DMS 273 (cell line): ENCODE measurements at regions not wholly inside any gene's neighbourhood (a gene's known extent, or its start where the extent isn't known, plus 50 kb on each side); places are given as distances from the start of the nearest gene placed in this dataset.

Source experiments
- DNase-seq: peaks from one replicate; lab custom pipeline; 2025; ENCODE audit not compliant: unreplicated experiment; lab: John Stamatoyannopoulos, UW

DNA sequence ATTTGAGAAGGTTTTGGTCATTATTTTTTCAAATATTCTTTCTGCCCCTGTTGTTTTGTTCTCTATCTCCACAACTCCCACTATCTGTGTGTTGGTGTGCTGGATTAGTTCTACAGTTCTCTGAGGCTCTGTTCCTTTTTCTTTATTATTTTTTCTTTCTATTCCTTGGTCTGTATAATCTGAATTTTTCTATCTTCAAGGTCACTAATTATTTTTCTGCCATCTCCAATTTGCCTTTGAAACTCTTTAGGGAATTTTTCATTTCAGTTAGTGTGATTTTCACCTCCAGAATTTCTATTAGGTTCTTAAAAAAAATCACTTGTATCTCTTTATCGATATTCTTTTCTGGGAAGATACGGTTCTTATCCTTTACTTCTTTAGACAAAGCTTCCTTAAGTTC is 82.1 kb upstream of the GGTLC1 start:
- DNase-seq = no peak

DNA sequence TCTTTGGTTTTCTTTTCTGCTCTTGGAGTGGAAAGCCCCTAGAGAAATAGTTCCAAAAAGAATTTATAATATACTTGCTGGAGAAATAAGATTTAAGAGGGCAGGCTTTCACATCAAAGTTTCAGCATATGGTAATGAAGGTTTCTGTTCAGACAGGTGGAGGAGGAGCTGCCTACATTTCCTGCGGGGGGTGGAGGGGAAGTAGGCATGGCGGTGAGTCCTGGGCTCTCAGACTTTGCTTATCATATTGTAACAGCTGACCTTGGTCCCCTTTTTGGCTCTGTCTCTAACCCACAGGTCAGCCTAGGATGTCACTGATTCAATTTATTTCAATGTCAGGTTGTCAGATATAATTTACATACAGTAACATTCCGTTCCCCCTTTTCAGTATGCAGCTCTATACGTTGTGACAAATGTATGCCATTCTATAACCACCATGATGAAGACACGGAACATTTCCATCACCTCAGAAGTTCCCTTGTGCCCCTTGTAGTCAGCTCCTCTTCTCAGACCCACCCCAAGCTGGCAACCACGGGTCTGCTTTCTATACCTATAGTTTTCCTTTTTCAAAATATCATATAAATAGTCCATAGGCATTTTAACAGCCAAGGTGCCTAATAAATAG is 77.6 kb upstream of the GGTLC1 start:
- no peak for DNase-seq

DNA sequence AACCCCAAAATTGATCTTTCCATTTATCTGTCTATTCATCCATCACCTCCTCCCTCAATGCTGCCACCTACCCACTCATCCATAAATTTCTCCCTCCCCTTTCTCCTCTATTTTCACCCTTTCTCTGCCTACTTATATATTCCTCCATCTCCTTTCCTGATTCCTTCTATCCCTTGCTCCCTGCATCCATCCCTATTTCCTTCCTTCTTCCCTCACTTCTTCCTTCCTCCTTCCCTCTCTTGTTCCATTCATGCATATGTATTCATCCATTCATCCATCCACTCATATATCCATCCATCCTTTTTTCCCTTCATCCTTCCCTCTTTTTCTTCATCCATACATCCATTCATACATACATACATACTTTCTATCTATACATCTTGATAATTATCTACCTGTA is 76.3 kb upstream of the GGTLC1 start:
- no peak for DNase-seq

DNA sequence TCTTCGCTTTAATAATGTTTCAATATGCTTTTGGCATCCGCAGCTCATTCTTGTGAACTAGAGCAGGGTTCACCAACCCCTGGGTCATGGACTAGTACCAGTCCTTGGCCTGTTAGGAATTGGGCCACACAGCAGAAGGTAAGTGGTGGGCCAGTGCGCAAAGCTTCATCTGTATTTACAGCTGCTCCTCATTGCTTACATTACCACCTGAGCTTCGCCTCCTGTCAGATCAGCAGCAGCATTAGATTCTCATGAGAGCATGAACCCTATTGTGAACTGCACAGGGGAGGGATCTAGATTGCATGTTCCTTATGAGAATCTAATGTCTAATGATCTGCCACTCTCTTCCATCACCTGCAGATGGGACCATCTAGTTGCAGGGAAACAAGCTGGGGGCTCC is 75.5 kb upstream of the GGTLC1 start:
- no peak for DNase-seq

DNA sequence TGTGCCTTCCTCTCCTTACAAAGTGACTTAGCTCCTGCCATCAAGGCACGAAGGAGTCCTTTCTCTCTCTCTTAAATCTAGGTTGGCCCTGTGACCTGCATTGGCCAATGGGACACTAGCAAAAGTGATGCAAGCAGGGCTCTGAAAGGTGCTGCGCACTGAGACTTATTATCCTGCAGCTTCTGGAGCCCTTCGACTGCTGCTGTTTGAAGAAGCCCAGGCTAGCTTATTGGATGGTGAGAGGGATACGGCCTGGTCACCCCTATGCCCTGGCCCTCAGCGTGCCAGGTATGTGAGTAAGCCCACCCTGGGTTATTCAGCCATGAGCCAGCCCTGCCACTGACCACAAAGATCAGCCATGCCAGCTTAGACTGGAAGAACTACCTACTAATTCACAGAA is 74.5 kb upstream of the GGTLC1 start:
- no peak for DNase-seq

DNA sequence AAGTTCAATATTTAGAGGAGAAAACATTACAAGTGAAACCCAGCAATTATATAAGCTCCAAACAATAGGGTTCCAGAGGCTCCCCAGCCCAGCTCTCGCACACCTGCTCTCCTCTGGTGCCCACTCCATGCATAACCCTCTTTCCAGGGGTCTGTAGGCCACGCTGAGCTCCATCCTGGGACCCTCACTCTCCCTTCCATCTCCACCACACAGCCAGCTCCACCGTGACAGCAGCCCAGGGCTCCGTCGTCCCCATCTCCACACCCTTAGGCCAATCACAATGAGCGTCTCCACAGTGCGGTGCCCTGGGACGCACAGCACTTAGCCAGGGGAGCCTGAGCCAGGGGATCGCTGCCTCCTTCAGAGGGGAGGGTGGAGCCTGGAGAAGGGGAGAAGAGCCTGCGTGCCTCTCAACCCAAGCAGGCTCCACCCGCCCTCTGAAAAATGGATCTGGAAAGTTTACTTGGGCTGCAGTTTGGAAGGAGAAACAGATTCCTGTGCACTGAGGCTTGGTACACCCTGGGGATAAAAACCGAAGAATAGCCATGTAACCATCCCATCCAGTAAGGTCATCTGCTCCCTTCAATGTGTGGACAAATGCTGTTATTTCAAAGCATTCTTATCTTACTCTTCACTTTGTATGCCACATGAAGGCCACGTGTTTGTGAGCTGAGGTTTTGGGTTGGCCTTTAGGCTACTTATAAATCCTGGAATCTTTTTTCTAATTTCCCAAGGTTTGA is 72.4 kb upstream of the GGTLC1 start:
- no peak for DNase-seq

DNA sequence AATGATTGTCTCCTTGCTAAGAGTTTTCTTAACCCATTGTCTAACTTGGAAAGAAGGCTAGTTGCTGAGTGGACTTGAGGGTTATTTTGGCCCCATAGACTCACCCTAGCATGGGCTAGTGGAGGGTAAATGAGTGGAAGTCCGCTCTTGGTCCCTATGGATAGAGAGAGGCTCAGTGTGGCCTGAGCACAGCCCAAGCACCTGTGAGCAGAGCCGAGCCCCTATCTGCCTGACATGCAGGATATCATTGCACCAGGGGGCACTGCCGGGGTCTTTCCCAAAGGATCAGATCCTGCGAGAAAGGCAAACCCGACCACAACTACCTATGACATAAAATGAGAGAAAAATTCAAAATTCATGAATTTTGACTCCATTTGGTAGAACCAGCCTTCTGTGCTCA is 70.6 kb upstream of the GGTLC1 start:
- no peak for DNase-seq

DNA sequence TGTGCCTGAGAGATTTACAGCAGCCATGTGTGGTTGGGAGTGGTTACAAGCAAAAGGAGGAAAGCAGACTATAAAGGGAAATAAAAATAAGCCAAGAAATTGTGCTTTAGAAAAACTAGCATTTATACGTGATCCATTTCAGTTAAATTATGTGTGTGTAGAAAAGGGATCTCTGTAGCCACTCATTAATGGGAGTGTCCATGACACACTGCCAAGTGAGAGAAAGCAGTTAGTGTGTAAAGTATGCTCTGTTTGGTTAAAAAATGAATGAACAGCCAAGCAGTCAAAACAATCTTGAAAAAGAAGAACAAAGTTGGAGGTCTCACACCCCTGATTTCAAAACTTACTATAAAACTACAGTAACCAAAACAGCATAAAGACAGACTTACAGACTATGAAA is 67.9 kb upstream of the GGTLC1 start:
- no peak for DNase-seq

DNA sequence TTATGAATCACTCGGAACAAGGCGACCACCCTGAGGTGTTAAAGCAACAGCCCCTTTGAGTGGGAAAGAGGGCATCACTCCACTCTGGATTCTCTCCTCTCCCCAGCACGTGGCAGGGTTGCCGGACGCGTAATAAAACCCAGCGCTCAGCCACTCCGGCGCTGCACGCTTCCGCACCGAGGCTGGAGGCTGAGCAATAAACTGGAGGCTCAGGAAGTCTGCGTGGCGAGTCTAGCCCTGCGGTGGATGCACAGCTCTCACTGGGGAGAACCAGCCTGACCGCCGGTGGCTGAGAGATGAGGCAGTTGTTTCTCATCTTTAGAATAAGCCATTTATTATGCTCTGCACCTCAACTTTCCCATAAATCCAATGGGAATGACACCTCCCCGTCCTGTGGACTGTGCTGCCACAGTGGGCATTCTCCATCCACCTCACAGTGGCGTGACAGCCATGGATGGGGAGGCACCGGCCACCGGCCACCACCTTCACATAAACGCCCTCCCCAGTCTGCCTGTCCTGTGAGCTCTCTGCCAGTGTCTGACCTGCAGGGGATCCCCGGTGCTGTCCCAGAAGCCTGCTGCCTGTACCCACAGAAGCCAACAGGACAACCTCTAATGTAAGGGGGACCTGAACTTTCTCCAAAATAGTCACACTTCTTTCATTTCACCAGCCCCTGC is 64.2 kb upstream of the GGTLC1 start:
- no peak for DNase-seq

DNA sequence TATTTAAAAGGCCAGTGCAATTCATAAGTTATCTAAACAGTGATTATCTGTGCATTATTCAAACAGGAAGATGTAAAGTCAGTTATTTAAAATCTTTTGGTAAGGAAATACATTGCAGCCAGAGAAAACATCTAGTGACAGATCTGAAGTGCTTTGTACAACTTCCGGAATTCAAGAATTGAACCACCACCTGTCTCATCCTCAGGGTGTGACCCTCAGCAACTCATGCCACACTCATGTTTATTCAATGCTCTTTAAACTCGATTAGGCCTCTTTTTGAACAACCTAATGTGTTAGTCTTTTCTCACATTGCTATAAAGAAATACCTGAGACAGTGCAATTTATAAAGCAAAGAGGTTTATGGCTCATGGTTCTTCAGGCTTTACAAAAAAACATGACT is 62.6 kb upstream of the GGTLC1 start:
- DNase-seq = no peak

DNA sequence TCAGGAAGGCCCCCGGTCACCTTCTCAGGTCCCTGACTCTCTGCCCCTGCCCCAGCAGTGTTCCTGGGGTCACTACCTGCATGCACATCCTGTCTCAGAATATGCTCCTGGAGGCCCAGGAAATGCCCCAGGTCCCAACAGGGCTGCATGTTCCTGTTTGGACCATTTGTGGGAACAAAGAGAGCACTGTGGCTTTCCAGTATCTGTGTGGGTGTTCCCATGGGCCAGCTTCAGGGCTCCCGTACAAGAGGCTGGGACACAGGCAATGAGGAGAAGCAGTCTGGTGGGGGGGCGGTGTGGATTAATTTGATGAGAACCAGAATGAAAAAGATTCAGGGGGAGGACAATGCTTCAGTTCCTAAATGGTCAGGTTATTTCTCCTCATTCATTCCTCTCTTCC is 61.5 kb upstream of the GGTLC1 start:
- DNase-seq = no peak

DNA sequence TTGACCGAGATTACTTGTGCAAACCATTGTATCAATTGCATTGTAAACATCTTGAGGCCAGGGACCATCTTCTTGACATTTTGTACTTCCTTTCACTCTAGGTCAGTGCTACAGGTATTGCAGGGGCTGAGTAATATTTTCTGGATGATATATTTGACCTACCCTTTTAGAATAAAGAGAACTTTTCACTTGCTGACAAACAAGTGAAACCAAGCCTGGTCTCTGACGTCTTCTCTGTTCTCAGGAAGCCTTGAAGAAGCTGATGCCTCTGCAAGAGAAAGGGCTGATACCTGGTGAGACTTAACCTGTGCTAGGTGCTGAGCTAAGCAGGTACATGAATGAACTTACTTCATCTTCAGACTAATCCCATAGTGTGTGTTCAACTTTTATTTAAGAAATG is 60.5 kb upstream of the GGTLC1 start:
- DNase-seq = no peak

DNA sequence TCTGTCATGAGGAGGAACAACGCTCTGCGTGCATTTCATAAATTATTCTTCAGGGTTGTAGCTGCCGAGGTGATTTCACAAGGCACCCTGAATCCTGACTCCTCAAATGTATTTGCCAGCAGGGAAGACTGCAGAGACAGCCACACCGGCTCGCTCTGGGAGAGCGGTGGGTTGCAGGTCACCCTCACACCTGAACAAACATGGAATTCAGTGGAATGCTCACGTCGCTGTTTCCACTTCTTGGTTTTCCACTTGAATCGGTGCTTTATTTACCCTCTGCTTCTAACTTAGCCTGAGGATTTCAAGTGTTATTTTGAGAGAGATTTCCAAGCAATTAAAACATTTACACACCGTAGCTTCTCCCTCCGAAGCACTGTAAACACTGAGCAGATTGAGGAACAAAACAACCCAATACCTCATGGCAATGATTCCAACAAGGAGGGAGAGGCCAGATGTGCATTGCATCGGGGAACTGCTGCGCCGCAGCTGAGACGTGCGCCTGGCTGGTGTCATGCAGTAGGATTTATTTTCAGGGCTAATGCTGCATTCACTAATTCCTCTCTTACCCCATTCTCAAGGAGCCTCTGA is 59.5 kb upstream of the GGTLC1 start:
- DNase-seq = no peak

DNA sequence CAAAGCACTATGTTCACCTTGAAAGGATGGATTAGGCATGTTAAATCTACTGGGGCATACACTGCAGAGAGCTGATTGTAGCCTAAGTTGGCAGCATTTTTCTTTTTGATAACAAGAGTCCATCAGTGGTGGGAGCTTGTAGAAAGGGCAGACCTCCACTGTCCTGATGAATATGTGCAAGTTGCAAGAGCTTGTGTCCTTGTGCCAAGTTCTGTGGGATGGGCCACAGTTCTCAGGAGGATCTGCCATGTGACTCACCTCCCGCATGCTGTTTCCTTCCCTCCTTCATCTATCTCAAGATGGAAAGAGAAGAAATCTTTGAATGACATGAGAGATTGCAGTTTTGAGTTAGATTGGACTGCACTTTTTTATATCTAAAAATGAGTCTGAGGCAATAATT is 58.3 kb upstream of the GGTLC1 start:
- no peak for DNase-seq

DNA sequence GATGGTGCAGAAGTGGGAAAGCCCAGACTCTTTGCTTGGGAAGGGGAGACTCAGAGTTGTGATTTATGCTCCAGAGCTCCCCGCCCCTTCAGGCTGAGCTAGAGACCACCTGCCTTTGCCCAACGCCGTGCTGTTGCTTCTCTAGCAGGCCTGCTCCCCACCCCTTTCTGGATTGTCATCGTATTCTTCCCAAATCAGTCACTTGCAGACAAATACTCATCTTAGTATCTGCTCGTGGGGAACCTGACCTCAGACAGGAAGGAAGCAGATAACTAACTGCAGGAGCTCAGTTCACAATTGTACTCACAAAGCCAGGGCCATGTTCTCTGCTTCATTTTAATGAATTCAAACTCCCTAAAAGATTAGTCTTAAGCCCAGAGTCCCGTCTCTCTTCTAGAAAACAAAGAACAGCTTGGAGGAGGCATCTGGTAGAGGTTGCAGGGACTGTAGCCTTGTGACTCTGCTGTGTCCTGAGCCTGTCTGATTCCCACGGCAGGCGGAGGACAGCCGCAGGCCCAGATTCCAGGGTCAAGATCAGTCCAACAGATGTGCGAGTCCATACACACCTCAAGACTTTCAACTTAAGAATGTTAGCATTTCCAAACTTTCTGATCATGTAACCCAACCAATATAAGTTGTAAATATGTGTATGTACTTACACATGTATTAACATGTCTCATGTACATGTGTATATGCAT is 57.2 kb upstream of the GGTLC1 start:
- DNase-seq = no peak

DNA sequence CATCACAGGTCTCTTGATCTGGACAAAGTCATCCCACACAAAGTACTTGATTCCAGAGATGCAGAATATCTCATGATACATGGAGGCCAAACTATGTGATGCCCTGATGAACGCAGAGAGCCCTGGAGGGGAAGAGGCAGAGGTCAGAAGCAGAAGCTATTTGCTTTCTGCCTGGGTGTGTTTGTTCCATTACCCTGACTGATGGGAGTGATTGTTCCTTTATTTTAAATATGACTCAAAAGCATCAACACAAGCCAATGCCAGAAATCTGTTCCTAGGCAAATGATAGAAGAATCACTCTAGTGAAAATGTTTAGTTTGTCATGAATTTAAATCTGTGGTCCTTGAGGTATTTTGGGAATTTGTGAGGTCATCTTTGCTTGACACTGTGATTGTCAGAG is 54.7 kb upstream of the GGTLC1 start:
- DNase-seq = no peak

DNA sequence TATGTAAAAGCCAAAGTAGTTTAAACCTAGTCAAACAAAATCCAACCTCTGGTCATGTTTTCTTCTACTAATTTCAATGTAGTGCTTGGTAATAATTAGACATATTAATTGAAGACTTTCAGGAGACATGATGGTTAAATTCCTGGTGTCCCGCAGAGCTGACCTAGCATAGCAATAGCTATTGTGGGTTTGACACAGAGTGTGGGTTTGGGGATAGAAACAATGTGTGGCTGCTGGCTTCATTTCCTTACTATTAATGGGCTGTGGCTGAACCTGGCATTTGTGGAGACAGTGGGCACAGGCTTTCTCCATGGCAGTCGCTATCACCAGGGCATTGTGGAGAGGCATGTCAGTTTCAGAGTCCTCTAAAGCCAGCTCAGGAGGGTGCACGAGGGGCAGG is 54.1 kb upstream of the GGTLC1 start:
- no peak for DNase-seq

DNA sequence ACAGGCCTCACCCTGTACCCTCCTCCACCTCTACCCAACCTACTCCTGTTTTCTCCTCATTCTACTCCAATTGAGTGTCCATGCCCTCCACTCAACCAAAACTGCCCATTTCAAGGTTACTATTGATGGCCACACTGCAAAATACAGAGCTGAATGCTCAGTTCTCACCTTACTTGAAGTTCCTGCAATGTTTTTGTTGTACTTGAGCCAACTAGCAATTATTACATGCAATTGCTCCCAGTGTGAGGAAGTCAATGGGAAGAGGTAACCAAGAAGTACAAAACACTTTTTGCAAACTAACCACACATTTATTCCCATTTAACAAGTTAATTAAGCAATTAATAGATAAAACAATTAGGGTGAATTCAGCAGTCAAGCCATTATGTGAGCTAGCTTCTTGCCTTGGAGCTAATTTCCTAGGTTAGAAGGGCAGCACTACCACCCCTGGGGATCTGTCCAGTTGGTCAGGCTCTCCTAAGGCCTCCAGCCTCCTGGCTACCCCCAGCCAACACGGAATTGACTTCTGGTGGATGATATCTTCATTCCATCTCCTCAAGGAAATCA is 52.4 kb upstream of the GGTLC1 start:
- no peak for DNase-seq

DNA sequence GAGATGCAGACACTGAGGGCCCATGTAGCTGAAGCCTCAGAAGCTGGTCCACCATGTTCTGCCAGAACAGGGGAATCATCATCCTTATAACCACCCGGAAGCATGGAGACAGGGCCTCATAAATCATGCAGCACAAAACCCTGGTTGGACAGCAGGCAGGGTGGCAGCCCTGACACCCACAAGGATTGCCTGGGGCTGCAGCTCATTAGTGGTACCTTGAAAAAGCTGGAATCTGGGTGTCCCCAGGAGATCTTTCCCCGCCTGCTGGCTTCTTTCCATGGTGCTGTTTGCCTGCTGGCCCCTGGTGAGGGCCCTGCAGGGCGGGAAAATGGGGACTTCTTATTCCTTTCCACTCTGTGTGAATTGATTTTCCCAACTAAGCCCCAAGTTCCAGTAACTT is 50.6 kb upstream of the GGTLC1 start:
- DNase-seq = no peak
